ENCODE measurements at regions not wholly inside any gene's neighbourhood (a gene's known extent, or its start where the extent isn't known, plus 50 kb on each side); places are given as distances from the start of the nearest gene placed in this dataset.

DNA sequence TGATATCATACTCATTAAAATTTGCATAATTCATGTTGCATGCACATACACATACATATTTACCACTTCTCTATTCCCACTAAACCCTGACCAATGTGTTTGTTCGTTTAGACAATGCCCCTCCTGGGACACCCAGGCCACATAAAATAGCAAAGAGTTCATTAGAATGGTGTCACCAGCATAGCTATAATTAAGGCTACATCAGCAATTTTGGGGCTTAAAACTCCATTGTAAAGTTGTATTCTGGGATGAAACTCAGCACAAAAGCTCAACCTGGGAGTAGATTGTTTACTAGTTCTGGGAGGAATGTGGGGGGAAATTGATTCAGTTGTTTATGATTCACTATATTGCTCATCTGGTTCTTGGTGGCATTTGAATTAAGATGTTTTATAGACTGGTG lies 522.2 kb upstream of the SUCLG2 start:
- TF ChIP-seq POLR2A (IDR thresholded peaks at IDR 0.05; ENCODE audit: low read length) (no peak), GATA1 (IDR thresholded peaks at IDR 0.05; ENCODE audit: low read depth, low read length) (no peak)

Data from erythroblast (primary cell).